NCI-H2171 treated with DMSO at 0.1 percent for 48 hours (cell line): ENCODE measurements at regions not wholly inside any gene's neighbourhood (a gene's known extent, or its start where the extent isn't known, plus 50 kb on each side); places are given as distances from the start of the nearest gene placed in this dataset.
A peak's percentile ranks its signal among the peaks of the same experiment; 100 is the strongest.

Experiments
- DNase-seq: peaks from one replicate; lab custom pipeline; 2025; lab: John Stamatoyannopoulos, UW

GRCh38 chr15:85889956-85890619 is 95.4 kb upstream of the KLHL25 start:
- DNase-seq = peak; percentile 60

- peak; percentile 68 for DNase-seq
Measured at GRCh38 chr15:85890620-85890980, 95.9 kb upstream of the KLHL25 start.

- no peak for DNase-seq
Measured at GRCh38 chr15:85891470-85891869, 96.7 kb upstream of the KLHL25 start.

GRCh38 chr15:85892232-85892631 is 97.5 kb upstream of the KLHL25 start:
- no peak for DNase-seq

- DNase-seq = peak; percentile 11
Measured at GRCh38 chr15:85897207-85897894, 102.6 kb upstream of the KLHL25 start.

- DNase-seq = no peak
Measured at GRCh38 chr15:85897895-85898717, 103.4 kb upstream of the KLHL25 start.

- peak; percentile 97 for DNase-seq
Measured at GRCh38 chr15:85899927-85900326, 105.2 kb upstream of the KLHL25 start.

- no peak for DNase-seq
Measured at GRCh38 chr15:85905751-85906450, 111.2 kb upstream of the KLHL25 start.

- DNase-seq = no peak
Measured at GRCh38 chr15:85906640-85907039, 111.9 kb upstream of the KLHL25 start.

GRCh38 chr15:85910834-85911233 is 116.1 kb upstream of the KLHL25 start:
- DNase-seq = no peak

GRCh38 chr15:85913461-85913860 is 118.7 kb upstream of the KLHL25 start:
- peak; percentile 99 for DNase-seq

GRCh38 chr15:85920956-85921355 is 126.2 kb upstream of the KLHL25 start:
- peak; percentile 57 for DNase-seq

- DNase-seq = no peak
Measured at GRCh38 chr15:85924088-85924487, 129.4 kb upstream of the KLHL25 start.

- no peak for DNase-seq
Measured at GRCh38 chr15:85925649-85926237, 131.0 kb upstream of the KLHL25 start.

- DNase-seq = no peak
Measured at GRCh38 chr15:85926834-85927233, 132.1 kb upstream of the KLHL25 start.

- DNase-seq = no peak
Measured at GRCh38 chr15:85927931-85928537, 133.3 kb upstream of the KLHL25 start.

GRCh38 chr15:85929786-85930185 is 135.1 kb upstream of the KLHL25 start:
- DNase-seq = no peak

GRCh38 chr15:85932391-85932790 is 137.7 kb upstream of the KLHL25 start:
- DNase-seq = no peak

- DNase-seq = no peak
Measured at GRCh38 chr15:85934691-85935090, 140.0 kb upstream of the KLHL25 start.

GRCh38 chr15:85935182-85935581 is 140.5 kb upstream of the KLHL25 start:
- DNase-seq = no peak

- DNase-seq = no peak
Measured at GRCh38 chr15:85937661-85938060, 142.0 kb upstream of the AGBL1 start.
